H9 (cell line): ENCODE measurements at regions not wholly inside any gene's neighbourhood (a gene's known extent, or its start where the extent isn't known, plus 50 kb on each side); places are given as distances from the start of the nearest gene placed in this dataset.
A peak's percentile ranks its signal among the peaks of the same experiment; 100 is the strongest.

Experiments used
- DNase-seq: peaks from one replicate; pipeline ENCODE4 v3.0.0-alpha.2; 2017
- H2AFZ ChIP-seq: one replicate; pipeline ENCODE4 v1.6.1; 2013; ENCODE audit warnings: mild to moderate bottlenecking, low read length, control low read depth, moderate library complexity
- H2AK5ac ChIP-seq: 2 replicates; pipeline ENCODE4 v1.6.1; 2013; ENCODE audit warnings: low read length, control low read depth, mixed read lengths; ENCODE audit not compliant: insufficient read length
- H2BK120ac ChIP-seq: one replicate; pipeline ENCODE4 v1.6.1; 2013; ENCODE audit warnings: low read depth, mild to moderate bottlenecking, low read length, control low read depth, inconsistent platforms; ENCODE audit not compliant: poor library complexity, severe bottlenecking
- H2BK12ac ChIP-seq: 2 replicates; pipeline ENCODE4 v1.6.1; 2013; ENCODE audit warnings: low read length, control low read depth, mixed read lengths, low read depth; ENCODE audit not compliant: insufficient read length
- H2BK15ac ChIP-seq: 2 replicates; pipeline ENCODE4 v1.6.1; 2013; ENCODE audit warnings: low read depth, low read length, control low read depth
- H2BK20ac ChIP-seq: one replicate; pipeline ENCODE4 v1.6.1; 2013; ENCODE audit warnings: low read depth, mild to moderate bottlenecking, low read length, control low read depth, inconsistent platforms; ENCODE audit not compliant: poor library complexity, severe bottlenecking
- H2BK5ac ChIP-seq: 2 replicates; pipeline ENCODE4 v1.6.1; 2013; ENCODE audit warnings: low read length, control low read depth, mixed read lengths; ENCODE audit not compliant: insufficient read length
- H3K14ac ChIP-seq: 2 replicates; pipeline ENCODE4 v1.6.1; 2013; ENCODE audit warnings: low read length, control low read depth; ENCODE audit not compliant: insufficient read depth
- H3K18ac ChIP-seq: 2 replicates; pipeline ENCODE4 v1.6.1; 2013; ENCODE audit warnings: low read depth, mild to moderate bottlenecking, mixed read lengths, low read length, control low read depth; ENCODE audit not compliant: insufficient read length
- H3K23ac ChIP-seq: 2 replicates; pipeline ENCODE4 v1.6.1; 2013; ENCODE audit warnings: low read length, control low read depth, mixed read lengths, low read depth; ENCODE audit not compliant: insufficient read length
- H3K23me2 ChIP-seq: 2 replicates; pipeline ENCODE4 v1.6.1; 2013; ENCODE audit warnings: low read depth, mild to moderate bottlenecking, mixed read lengths, low read length, control low read depth; ENCODE audit not compliant: insufficient read length, poor library complexity, severe bottlenecking
- H3K27ac ChIP-seq: 2 replicates; pipeline ENCODE4 v1.5.1; 2013; ENCODE audit warnings: low read length, control low read depth, mixed read lengths, low read depth; ENCODE audit not compliant: insufficient read length
- H3K27me3 ChIP-seq: 2 replicates; pipeline ENCODE4 v1.6.1; 2013; ENCODE audit warnings: low read length, control low read depth, inconsistent platforms; ENCODE audit not compliant: insufficient read depth
- H3K4ac ChIP-seq: 2 replicates; pipeline ENCODE4 v1.6.1; 2013; ENCODE audit warnings: low read depth, mild to moderate bottlenecking, control low read depth, inconsistent platforms, low read length, moderate library complexity
- H3K4me1 ChIP-seq: 2 replicates; pipeline ENCODE4 v1.6.1; 2013; ENCODE audit warnings: low read length, control low read depth, inconsistent platforms; ENCODE audit not compliant: insufficient read depth
- H3K4me2 ChIP-seq: 2 replicates; pipeline ENCODE4 v1.6.1; 2013; ENCODE audit warnings: low read length, control low read depth, mixed read lengths; ENCODE audit not compliant: insufficient read length, insufficient read depth
- H3K56ac ChIP-seq: 2 replicates; pipeline ENCODE4 v1.6.1; 2013; ENCODE audit warnings: low read depth, mild to moderate bottlenecking, mixed read lengths, low read length, control low read depth; ENCODE audit not compliant: insufficient read length
- H3K79me1 ChIP-seq: 2 replicates; pipeline ENCODE4 v1.6.1; 2013; ENCODE audit warnings: low read depth, mild to moderate bottlenecking, moderate library complexity, low read length, control low read depth, inconsistent platforms; ENCODE audit not compliant: insufficient read depth, poor library complexity, severe bottlenecking
- H3K79me2 ChIP-seq: 2 replicates; pipeline ENCODE4 v1.6.1; 2013; ENCODE audit warnings: low read length, control low read depth, inconsistent platforms; ENCODE audit not compliant: insufficient read depth
- H3K9ac ChIP-seq: 2 replicates; pipeline ENCODE4 v1.6.1; 2013; ENCODE audit warnings: low read length, control low read depth, mixed read lengths; ENCODE audit not compliant: insufficient read length; ENCODE audit errors: extremely low read depth
- H3K9me3 ChIP-seq: one replicate; pipeline ENCODE4 v1.6.1; 2013; ENCODE audit warnings: low read depth, low read length, inconsistent platforms; ENCODE audit not compliant: control insufficient read depth
- H3T11ph ChIP-seq: one replicate; pipeline ENCODE4 v1.6.1; 2013; ENCODE audit warnings: mild to moderate bottlenecking, low read length, control low read depth, inconsistent platforms
- H4K20me1 ChIP-seq: one replicate; pipeline ENCODE4 v1.6.1; 2013; ENCODE audit not compliant: control insufficient read depth, insufficient read length, insufficient read depth
- H4K5ac ChIP-seq: 2 replicates; pipeline ENCODE4 v1.6.1; 2013; ENCODE audit warnings: low read depth, mild to moderate bottlenecking, mixed read lengths, low read length, control low read depth; ENCODE audit not compliant: insufficient read length
- H4K8ac ChIP-seq: replicated peaks from 2 replicates; pipeline ENCODE4 v1.6.1; 2013; ENCODE audit warnings: low read length, control low read depth, mixed read lengths, low read depth; ENCODE audit not compliant: insufficient read length
- H4K91ac ChIP-seq: 2 replicates; pipeline ENCODE4 v1.6.1; 2013; ENCODE audit warnings: low read depth, mild to moderate bottlenecking, moderate library complexity, mixed read lengths, low read length, control low read depth; ENCODE audit not compliant: insufficient read length
- H3K27ac Mint-ChIP-seq, 3 experiments: 2 replicates in 2 of 3; 3 replicates in 1 of 3; pipeline ENCODE4 v1.8.0; 2020 to 2021; ENCODE audit warnings: mixed read lengths in 3 of 3, mild to moderate bottlenecking in 1 of 3, moderate library complexity in 1 of 3
- H3K27me3 Mint-ChIP-seq: 2 replicates; pipeline ENCODE4 v1.8.0; 2021; ENCODE audit warnings: low read depth, mild to moderate bottlenecking, moderate library complexity, mixed read lengths
- H3K36me3 Mint-ChIP-seq, 3 experiments: 2 replicates in 2 of 3; 3 replicates in 1 of 3; pipeline ENCODE4 v1.8.0; 2020 to 2021; ENCODE audit warnings: low read depth in 3 of 3, mixed read lengths in 3 of 3; ENCODE audit not compliant: insufficient read depth in 1 of 3
- H3K4me1 Mint-ChIP-seq, 2 experiments: 2 replicates each; pipeline ENCODE4 v1.8.0; 2020; ENCODE audit warnings: mixed read lengths in 2 of 2
- H3K4me3 Mint-ChIP-seq, 2 experiments: 2 replicates in 1 of 2; 3 replicates in 1 of 2; pipeline ENCODE4 v1.8.0; 2020 to 2021; ENCODE audit warnings: mild to moderate bottlenecking in 2 of 2, mixed read lengths in 2 of 2, moderate library complexity in 1 of 2
- H3K9me3 Mint-ChIP-seq, 2 experiments: 2 replicates in 1 of 2; 3 replicates in 1 of 2; pipeline ENCODE4 v1.8.0; 2020; ENCODE audit warnings: mild to moderate bottlenecking in 2 of 2, mixed read lengths in 2 of 2, moderate library complexity in 1 of 2
- WGBS: extraction: QIAGEN DNeasy Blood & Tissue Kit; methylation state at CpG from one replicate; pipeline ENCODE4 v1.1.7; 2013; ENCODE audit warnings: missing lambda C conversion rate, low lambda C conversion rate, mixed read lengths; ENCODE audit not compliant: insufficient read length; ENCODE audit errors: extremely low coverage; 5-methylcytosine and 5-hydroxymethylcytosine counted together
- TF ChIP-seq, protein P1 (sequence below): fragments of 200-600 bp; sonication (generic); conservative IDR thresholded peaks from 3 replicates; pipeline ENCODE4 v1.8.0; 2021; ENCODE audit warnings: antibody characterized with exemption, mild to moderate bottlenecking

DNA sequence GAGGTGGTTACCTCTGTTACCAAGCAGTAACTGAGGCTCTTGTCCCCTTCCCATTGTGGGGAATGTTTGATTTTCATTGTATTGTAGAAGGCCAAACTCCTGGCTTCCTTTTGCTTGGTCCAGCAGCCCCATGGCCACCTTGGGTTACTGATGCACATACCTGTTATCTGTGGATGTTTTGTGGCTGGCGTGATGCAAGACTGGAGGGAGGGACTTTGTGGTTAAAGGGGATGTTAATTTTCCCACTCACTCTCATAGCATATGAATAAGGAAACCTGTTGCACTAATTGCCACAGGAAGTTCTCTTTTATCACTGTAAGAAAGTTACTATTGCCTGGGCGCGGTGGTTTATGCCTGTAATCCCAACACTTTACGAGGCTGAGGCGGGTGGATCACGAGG, 168.6 kb upstream of the HS3ST4 start:
- WGBS, result no CpG with 5 or more reads among the region's 6 CpGs
- Histone ChIP-seq H3K79me1 (no peaks in the 10 kb centered on the region), H2BK5ac (no peak overlapping the region), H3K23me2 (no peaks in the 10 kb centered on the region), H3K14ac (no peak overlapping the region), H2AK5ac (no peak overlapping the region), H4K91ac (no peak overlapping the region), H2AFZ (peak overlapping the region; percentile 22), H3K23ac (no peak overlapping the region), H3K4me2 (no peak overlapping the region), H3K27me3 (no peaks in the 10 kb centered on the region), H4K5ac (no peak overlapping the region), H4K20me1 (no peaks in the 10 kb centered on the region), H3K4ac (no peak overlapping the region), H4K8ac (no peak overlapping the region), H3K9me3 (no peaks in the 10 kb centered on the region), H2BK15ac (no peak overlapping the region), H3K79me2 (no peaks in the 10 kb centered on the region), H2BK120ac (peak overlapping the region; percentile 36), H2BK20ac (no peak overlapping the region), H3K4me1 (peaks cover 5% of the 10 kb centered on the region; the same call in 1 of the 2 replicates), H2BK12ac (no peak overlapping the region), H3K9ac (no peak overlapping the region), H3K27ac (no peak overlapping the region), H3T11ph (no peak overlapping the region), H3K56ac (no peak overlapping the region), H3K18ac (no peak overlapping the region)
- Mint-ChIP-seq H3K36me3 (no peaks in the 10 kb centered on the region), H3K9me3 (no peaks in the 10 kb centered on the region; a peak in 1 of 5 replicates), H3K27ac (peak overlapping the region; percentile 12 to 98 (median 65); a peak in 3 of 7 replicates), H3K27me3 (no peaks in the 10 kb centered on the region; the same call in 1 of the 2 replicates), H3K4me1 (peaks cover 14 to 17% of the 10 kb centered on the region in 2 experiments), H3K4me3 (no peak overlapping the region)
- TF ChIP-seq, protein P1, sequence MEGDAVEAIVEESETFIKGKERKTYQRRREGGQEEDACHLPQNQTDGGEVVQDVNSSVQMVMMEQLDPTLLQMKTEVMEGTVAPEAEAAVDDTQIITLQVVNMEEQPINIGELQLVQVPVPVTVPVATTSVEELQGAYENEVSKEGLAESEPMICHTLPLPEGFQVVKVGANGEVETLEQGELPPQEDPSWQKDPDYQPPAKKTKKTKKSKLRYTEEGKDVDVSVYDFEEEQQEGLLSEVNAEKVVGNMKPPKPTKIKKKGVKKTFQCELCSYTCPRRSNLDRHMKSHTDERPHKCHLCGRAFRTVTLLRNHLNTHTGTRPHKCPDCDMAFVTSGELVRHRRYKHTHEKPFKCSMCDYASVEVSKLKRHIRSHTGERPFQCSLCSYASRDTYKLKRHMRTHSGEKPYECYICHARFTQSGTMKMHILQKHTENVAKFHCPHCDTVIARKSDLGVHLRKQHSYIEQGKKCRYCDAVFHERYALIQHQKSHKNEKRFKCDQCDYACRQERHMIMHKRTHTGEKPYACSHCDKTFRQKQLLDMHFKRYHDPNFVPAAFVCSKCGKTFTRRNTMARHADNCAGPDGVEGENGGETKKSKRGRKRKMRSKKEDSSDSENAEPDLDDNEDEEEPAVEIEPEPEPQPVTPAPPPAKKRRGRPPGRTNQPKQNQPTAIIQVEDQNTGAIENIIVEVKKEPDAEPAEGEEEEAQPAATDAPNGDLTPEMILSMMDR, result no peak
- peak; percentile 63 for DNase-seq
